Smooth muscle cell (in vitro differentiated cells): ENCODE measurements at regions not wholly inside any gene's neighbourhood (a gene's known extent, or its start where the extent isn't known, plus 50 kb on each side); places are given as distances from the start of the nearest gene placed in this dataset.

Source experiments
- DNase-seq: peaks from one replicate; lab custom pipeline; 2025; ENCODE audit not compliant: unreplicated experiment; lab: John Stamatoyannopoulos, UW
- H2AFZ ChIP-seq: fragments of 200-600 bp; sonication (generic); 2 replicates; pipeline ENCODE4 v1.6.0; 2016; ENCODE audit warnings: antibody characterized with exemption, low read depth, mild to moderate bottlenecking
- H3F3A ChIP-seq: fragments of 200-600 bp; sonication (generic); 2 replicates; pipeline ENCODE4 v1.6.0; 2017; ENCODE audit warnings: antibody characterized with exemption, low read depth
- H3K27ac ChIP-seq: fragments of 200-600 bp; sonication (generic); 2 replicates; pipeline ENCODE4 v1.5.1; 2016; ENCODE audit warnings: low read depth, mild to moderate bottlenecking
- H3K27me3 ChIP-seq: fragments of 200-600 bp; sonication (generic); 2 replicates; pipeline ENCODE4 v1.6.1; 2016; ENCODE audit warnings: low read depth, mild to moderate bottlenecking
- H3K36me3 ChIP-seq: fragments of 200-600 bp; sonication (generic); 2 replicates; pipeline ENCODE4 v1.5.1; 2016; ENCODE audit warnings: low read depth
- H3K4me1 ChIP-seq: fragments of 200-600 bp; sonication (generic); 2 replicates; pipeline ENCODE4 v1.5.1; 2016; ENCODE audit warnings: low read depth
- H3K4me2 ChIP-seq: fragments of 200-600 bp; sonication (generic); 2 replicates; pipeline ENCODE4 v1.6.0; 2016; ENCODE audit warnings: mild to moderate bottlenecking
- H3K4me3 ChIP-seq: fragments of 200-600 bp; sonication (generic); 2 replicates; pipeline ENCODE4 v1.5.1; 2016; ENCODE audit warnings: mild to moderate bottlenecking
- H3K79me2 ChIP-seq: fragments of 200-600 bp; sonication (generic); 2 replicates; pipeline ENCODE4 v1.6.0; 2016; ENCODE audit warnings: low read depth, mild to moderate bottlenecking
- H3K9ac ChIP-seq: fragments of 200-600 bp; sonication (generic); 2 replicates; pipeline ENCODE4 v1.6.0; 2016; ENCODE audit warnings: low read depth
- H3K9me3 ChIP-seq: fragments of 200-600 bp; sonication (generic); replicated peaks from 2 replicates; pipeline ENCODE4 v1.5.1; 2016; ENCODE audit warnings: low read depth
- H4K20me1 ChIP-seq: fragments of 200-600 bp; sonication (generic); 2 replicates; pipeline ENCODE4 v1.6.0; 2016; ENCODE audit warnings: low read depth
- WGBS: methylation state at CpG from one replicate; pipeline ENCODE4 v1.1.7; 2016; ENCODE audit warnings: low lambda C conversion rate; 5-methylcytosine and 5-hydroxymethylcytosine counted together
- TF ChIP-seq, protein P1 (sequence below): fragments of 200-600 bp; sonication (generic); IDR thresholded peaks from 2 replicates; pipeline ENCODE4 v1.5.1; 2017; ENCODE audit warnings: borderline replicate concordance, mild to moderate bottlenecking, antibody characterized with exemption; ENCODE audit not compliant: insufficient read depth, poor library complexity, severe bottlenecking

GRCh38 chr4:24451870-24452269, 132.5 kb downstream of the DHX15 start:
- WGBS = 89% methylated on average over 2 of the region's 2 CpGs
- Histone ChIP-seq H3K9me3 (no peaks in the 10 kb centered on the region), H3K4me2 (no peak overlapping the region), H4K20me1 (no peaks in the 10 kb centered on the region), H3K27me3 (no peaks in the 10 kb centered on the region), H3K9ac (no peak overlapping the region), H3K79me2 (no peaks in the 10 kb centered on the region), H3K27ac (no peak overlapping the region), H3K4me3 (no peak overlapping the region), H3K36me3 (no peaks in the 10 kb centered on the region), H3K4me1 (no peaks in the 10 kb centered on the region), H3F3A (no peaks in the 10 kb centered on the region), H2AFZ (no peak overlapping the region)
- TF ChIP-seq, protein P1, sequence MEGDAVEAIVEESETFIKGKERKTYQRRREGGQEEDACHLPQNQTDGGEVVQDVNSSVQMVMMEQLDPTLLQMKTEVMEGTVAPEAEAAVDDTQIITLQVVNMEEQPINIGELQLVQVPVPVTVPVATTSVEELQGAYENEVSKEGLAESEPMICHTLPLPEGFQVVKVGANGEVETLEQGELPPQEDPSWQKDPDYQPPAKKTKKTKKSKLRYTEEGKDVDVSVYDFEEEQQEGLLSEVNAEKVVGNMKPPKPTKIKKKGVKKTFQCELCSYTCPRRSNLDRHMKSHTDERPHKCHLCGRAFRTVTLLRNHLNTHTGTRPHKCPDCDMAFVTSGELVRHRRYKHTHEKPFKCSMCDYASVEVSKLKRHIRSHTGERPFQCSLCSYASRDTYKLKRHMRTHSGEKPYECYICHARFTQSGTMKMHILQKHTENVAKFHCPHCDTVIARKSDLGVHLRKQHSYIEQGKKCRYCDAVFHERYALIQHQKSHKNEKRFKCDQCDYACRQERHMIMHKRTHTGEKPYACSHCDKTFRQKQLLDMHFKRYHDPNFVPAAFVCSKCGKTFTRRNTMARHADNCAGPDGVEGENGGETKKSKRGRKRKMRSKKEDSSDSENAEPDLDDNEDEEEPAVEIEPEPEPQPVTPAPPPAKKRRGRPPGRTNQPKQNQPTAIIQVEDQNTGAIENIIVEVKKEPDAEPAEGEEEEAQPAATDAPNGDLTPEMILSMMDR = no peak
- DNase-seq = no peak

DNA sequence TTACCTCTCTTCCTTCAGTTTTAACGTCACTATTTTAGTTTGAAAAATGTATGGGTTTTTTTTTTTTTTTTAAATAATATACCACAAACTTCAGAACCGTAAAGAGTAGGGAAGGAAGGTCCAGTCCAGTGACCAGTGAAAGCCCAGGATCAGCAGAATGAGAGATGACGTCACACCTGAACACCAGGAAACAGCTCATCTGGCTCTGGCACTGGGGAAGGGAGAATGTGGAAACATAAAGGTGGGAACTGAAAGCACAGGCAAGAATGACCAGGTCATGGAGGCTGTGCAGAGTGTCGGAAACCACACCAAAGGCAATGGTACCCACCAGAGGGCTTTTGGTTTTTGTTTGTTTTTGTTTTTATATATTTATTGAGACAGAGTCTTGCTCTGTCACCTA, 141.2 kb downstream of the DHX15 start:
- no peak overlapping the region for H3K4me2 ChIP-seq
- TF ChIP-seq, protein P1 = no peak
- no peaks in the 10 kb centered on the region for H3K79me2 ChIP-seq
- H4K20me1 ChIP-seq = no peaks in the 10 kb centered on the region
- no peak for DNase-seq
- no peak overlapping the region for H3K27ac ChIP-seq
- no peaks in the 10 kb centered on the region for H3F3A ChIP-seq
- H3K4me1 ChIP-seq = peaks cover 3% of the 10 kb centered on the region
- H3K4me3 ChIP-seq = no peak overlapping the region
- 85% methylated on average over 4 of the region's 4 CpGs for WGBS
- H3K9ac ChIP-seq = no peak overlapping the region
- H3K27me3 ChIP-seq = peaks cover 7% of the 10 kb centered on the region
- H3K9me3 ChIP-seq = no peaks in the 10 kb centered on the region
- H3K36me3 ChIP-seq = no peaks in the 10 kb centered on the region
- H2AFZ ChIP-seq = no peak overlapping the region

GRCh38 chr4:24440765-24441164, 143.6 kb downstream of the DHX15 start:
- Histone ChIP-seq H3K79me2 (no peaks in the 10 kb centered on the region), H3K36me3 (no peaks in the 10 kb centered on the region), H3K27ac (no peak overlapping the region), H3K4me3 (no peak overlapping the region), H3K27me3 (peaks cover 7% of the 10 kb centered on the region), H2AFZ (no peak overlapping the region), H3K4me2 (no peak overlapping the region), H3K4me1 (peaks cover 3% of the 10 kb centered on the region), H3F3A (no peaks in the 10 kb centered on the region), H3K9me3 (no peaks in the 10 kb centered on the region), H4K20me1 (no peaks in the 10 kb centered on the region), H3K9ac (no peak overlapping the region)
- WGBS = 90% methylated on average over 2 of the region's 2 CpGs
- DNase-seq = no peak
- TF ChIP-seq, protein P1 = no peak

DNA sequence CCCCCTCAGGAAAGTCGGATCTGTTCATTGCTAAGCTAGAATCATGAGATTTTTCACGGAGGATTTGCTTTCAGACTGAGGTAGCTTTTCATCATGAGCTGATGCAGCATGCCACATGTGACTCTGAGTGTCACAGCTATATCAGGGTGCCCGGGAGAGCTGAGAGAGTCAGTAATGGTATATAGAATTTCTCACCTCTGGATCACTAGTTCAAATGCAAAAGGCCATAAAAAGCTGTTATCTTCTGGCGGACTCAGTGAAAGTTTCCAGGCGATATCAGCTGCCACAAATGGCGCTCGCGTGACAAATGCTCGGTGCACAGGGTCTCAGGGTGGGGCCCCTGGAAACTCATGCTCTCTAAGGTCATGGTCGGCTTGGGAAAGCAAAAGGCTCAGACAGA, 150.1 kb downstream of the DHX15 start:
- Histone ChIP-seq H3K4me3 (no peak overlapping the region), H3K9ac (no peak overlapping the region), H3K79me2 (no peaks in the 10 kb centered on the region), H3K4me2 (no peak overlapping the region), H3K4me1 (no peaks in the 10 kb centered on the region), H3F3A (no peaks in the 10 kb centered on the region), H3K9me3 (no peaks in the 10 kb centered on the region), H3K27ac (no peak overlapping the region), H3K27me3 (peaks cover 20% of the 10 kb centered on the region), H4K20me1 (no peaks in the 10 kb centered on the region), H2AFZ (no peak overlapping the region), H3K36me3 (no peaks in the 10 kb centered on the region)
- TF ChIP-seq, protein P1 = no peak
- 70% methylated on average over 10 of the region's 10 CpGs for WGBS
- DNase-seq = no peak
